ENCODE measurements at regions not wholly inside any gene's neighbourhood (a gene's known extent, or its start where the extent isn't known, plus 50 kb on each side); places are given as distances from the start of the nearest gene placed in this dataset.

- TF ChIP-seq, protein P1, sequence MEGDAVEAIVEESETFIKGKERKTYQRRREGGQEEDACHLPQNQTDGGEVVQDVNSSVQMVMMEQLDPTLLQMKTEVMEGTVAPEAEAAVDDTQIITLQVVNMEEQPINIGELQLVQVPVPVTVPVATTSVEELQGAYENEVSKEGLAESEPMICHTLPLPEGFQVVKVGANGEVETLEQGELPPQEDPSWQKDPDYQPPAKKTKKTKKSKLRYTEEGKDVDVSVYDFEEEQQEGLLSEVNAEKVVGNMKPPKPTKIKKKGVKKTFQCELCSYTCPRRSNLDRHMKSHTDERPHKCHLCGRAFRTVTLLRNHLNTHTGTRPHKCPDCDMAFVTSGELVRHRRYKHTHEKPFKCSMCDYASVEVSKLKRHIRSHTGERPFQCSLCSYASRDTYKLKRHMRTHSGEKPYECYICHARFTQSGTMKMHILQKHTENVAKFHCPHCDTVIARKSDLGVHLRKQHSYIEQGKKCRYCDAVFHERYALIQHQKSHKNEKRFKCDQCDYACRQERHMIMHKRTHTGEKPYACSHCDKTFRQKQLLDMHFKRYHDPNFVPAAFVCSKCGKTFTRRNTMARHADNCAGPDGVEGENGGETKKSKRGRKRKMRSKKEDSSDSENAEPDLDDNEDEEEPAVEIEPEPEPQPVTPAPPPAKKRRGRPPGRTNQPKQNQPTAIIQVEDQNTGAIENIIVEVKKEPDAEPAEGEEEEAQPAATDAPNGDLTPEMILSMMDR (IDR thresholded peaks at IDR 0.05; ENCODE audit: low read depth, low read length): no peak
- no peak overlapping the region for H3K4me3 ChIP-seq (ENCODE audit: low read depth, low read length)
Measured at GRCh38 chr2:173435574-173435973, 80.9 kb downstream of the CDCA7 start.

GRCh38 chr2:173436088-173436487, 81.4 kb downstream of the CDCA7 start:
- TF ChIP-seq, protein P1 (IDR thresholded peaks at IDR 0.05; ENCODE audit: low read depth, low read length): no peak
- H3K4me3 ChIP-seq (ENCODE audit: low read depth, low read length): no peak overlapping the region

- TF ChIP-seq, protein P1 (IDR thresholded peaks at IDR 0.05; ENCODE audit: low read depth, low read length): no peak
- H3K4me3 ChIP-seq (ENCODE audit: low read depth, low read length): no peak overlapping the region
Measured at GRCh38 chr2:173441222-173441621, 86.5 kb downstream of the CDCA7 start.

DNA sequence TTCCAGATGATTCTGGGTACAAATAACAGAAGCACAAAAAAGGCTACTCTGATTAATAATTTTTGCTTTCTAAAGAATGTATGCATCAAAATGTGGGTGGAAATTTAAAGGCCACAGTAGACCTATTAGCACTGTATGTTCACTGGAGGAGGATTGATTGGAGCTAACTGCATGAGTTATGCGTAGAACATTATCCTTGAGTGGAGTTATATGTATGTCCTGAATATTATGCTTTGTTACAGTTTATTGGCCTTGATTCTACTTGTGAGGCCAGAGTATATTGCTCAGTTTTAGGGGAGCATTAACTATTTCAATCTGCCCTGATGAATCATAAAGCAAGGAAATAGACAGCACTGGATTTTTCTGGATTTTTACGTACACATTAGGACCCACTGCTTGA, 87.9 kb downstream of the CDCA7 start:
- H3K4me3 ChIP-seq (ENCODE audit: low read depth, low read length): no peak overlapping the region
- TF ChIP-seq, protein P1 (IDR thresholded peaks at IDR 0.05; ENCODE audit: low read depth, low read length): no peak

- TF ChIP-seq, protein P1 (IDR thresholded peaks at IDR 0.05; ENCODE audit: low read depth, low read length): no peak
- no peak overlapping the region for H3K4me3 ChIP-seq (ENCODE audit: low read depth, low read length)
Measured at GRCh38 chr2:173446722-173447121, 92.0 kb downstream of the CDCA7 start.

DNA sequence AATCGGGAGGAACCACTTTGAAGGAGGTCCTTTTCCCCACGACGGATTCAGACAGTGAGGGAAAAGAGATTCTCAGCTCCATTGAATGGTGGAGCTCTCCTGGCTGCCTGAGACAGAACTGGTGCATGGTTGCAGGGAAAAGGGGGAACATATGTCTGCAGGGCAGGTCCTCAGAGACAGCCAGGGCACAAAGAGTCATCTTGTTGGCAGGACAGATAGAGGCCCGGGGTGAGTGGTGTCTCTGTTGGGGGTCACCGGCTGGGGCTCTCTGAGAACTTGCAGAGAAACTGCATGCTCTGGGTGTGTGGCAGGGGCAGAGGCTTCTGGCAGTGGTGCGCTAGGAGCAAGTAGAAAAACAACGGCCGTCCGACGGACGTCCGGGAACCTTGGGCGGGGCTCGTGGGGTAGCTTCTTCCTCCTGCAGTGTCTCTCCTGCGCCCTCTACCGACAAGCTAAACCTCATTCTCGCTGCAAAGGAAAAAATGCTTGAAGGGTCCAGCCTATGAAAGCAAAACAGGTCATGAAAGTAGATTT, 94.3 kb downstream of the CDCA7 start:
- TF ChIP-seq, protein P1 (IDR thresholded peaks at IDR 0.05; ENCODE audit: low read depth, low read length): peak; percentile 83
- peak overlapping the region; percentile 31 for H3K4me3 ChIP-seq (ENCODE audit: low read depth, low read length)

- H3K4me3 ChIP-seq (ENCODE audit: low read depth, low read length): no peak overlapping the region
Measured at GRCh38 chr2:173451118-173451517, 96.4 kb downstream of the CDCA7 start.

More at GRCh38 chr2:173451118-173451517, 96.4 kb downstream of the CDCA7 start:
- TF ChIP-seq, protein P1 (IDR thresholded peaks at IDR 0.05; ENCODE audit: low read depth, low read length): no peak

Data from WI38 (cell line).